IPS-15b (cell line): ENCODE measurements at regions not wholly inside any gene's neighbourhood (a gene's known extent, or its start where the extent isn't known, plus 50 kb on each side); places are given as distances from the start of the nearest gene placed in this dataset.

ENCODE experiments used
- H3K27me3 ChIP-seq: one replicate; pipeline ENCODE4 v1.6.1; 2013; ENCODE audit warnings: low read length; ENCODE audit not compliant: control insufficient read depth, insufficient read depth
- H3K36me3 ChIP-seq: one replicate; pipeline ENCODE4 v1.6.1; 2013; ENCODE audit warnings: low read length; ENCODE audit not compliant: control insufficient read depth, insufficient read depth
- H3K4me1 ChIP-seq: one replicate; pipeline ENCODE4 v1.6.1; 2013; ENCODE audit warnings: mild to moderate bottlenecking, low read length; ENCODE audit not compliant: control insufficient read depth, insufficient read depth
- H3K4me3 ChIP-seq: one replicate; pipeline ENCODE4 v1.5.1; 2013; ENCODE audit warnings: low read depth, low read length
- H3K9ac ChIP-seq: one replicate; pipeline ENCODE4 v1.6.1; 2013; ENCODE audit warnings: low read depth, mild to moderate bottlenecking, low read length
- H3K9me3 ChIP-seq: one replicate; pipeline ENCODE4 v1.6.1; 2013; ENCODE audit warnings: mild to moderate bottlenecking, low read length; ENCODE audit not compliant: control insufficient read depth, insufficient read depth

- Histone ChIP-seq H3K36me3 (no peaks in the 10 kb centered on the region), H3K9ac (no peak overlapping the region), H3K4me1 (no peaks in the 10 kb centered on the region), H3K27me3 (no peaks in the 10 kb centered on the region), H3K9me3 (no peaks in the 10 kb centered on the region), H3K4me3 (no peak overlapping the region)
These were observed 220.5 kb upstream of the CDH11 start for GRCh38 chr16:65342231-65342866.

DNA sequence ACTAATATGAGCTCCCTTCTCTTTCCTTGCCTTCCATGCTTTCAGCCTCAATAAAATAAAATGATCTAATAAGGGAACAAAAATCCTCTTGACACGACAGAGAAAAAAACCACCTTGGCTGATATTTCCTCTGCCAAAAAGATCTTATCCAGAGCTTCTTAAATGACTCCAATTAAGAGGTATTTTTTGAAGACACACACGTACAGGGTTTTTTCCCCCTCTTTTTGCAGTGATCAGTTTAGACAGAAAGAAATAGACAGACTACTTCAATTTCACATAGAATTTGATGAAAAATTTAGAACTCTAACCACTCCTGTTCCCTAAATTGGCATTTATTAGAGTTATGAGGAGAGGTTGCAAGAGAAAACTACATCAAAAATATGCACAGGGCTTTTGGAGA lies 217.2 kb upstream of the CDH11 start:
- Histone ChIP-seq H3K27me3 (no peaks in the 10 kb centered on the region), H3K4me1 (peaks cover 3% of the 10 kb centered on the region), H3K4me3 (no peak overlapping the region), H3K9me3 (no peaks in the 10 kb centered on the region), H3K36me3 (no peaks in the 10 kb centered on the region), H3K9ac (no peak overlapping the region)

DNA sequence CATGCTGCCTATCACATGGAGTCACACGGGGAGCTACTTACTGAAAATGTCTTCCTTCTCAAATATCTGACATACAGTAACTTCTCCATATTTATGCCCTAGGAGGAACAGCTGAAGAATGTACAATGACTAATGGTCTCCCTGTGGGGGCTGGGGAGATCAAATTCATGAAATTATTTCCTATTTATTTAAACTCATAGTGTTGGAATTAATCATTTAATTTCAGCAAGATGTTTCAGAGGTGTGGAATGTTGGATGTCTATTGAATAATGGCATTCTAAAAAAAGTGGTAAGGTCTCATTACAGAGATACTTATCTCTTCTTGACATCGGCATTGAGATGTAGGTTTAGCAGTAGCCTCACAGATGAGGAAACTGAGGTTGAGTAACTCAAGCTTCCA lies 214.3 kb upstream of the CDH11 start:
- H3K36me3 ChIP-seq, result no peaks in the 10 kb centered on the region
- no peak overlapping the region for H3K9ac ChIP-seq
- H3K27me3 ChIP-seq, result no peaks in the 10 kb centered on the region
- peaks cover 3% of the 10 kb centered on the region for H3K4me1 ChIP-seq
- no peak overlapping the region for H3K4me3 ChIP-seq
- no peaks in the 10 kb centered on the region for H3K9me3 ChIP-seq

DNA sequence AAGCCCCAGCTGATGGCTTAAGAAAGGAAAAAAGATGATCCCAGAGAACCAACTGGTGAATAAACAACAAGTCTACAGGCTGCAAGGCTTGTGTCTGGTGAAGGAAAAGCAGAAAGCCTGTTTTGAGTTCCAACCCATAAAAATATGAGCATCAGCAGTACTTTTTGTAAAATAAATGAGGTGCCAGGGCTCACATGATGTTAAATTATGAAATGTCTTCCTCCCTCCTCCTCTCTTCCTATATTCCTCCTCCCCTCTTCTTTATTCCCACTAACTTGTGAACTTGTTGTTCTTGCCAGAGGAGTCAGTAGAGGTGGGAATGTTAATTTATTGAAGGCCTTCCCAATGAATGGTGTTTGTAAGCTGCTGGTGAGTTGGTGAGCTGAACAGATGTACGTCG lies 212.2 kb upstream of the CDH11 start:
- Histone ChIP-seq H3K27me3 (no peaks in the 10 kb centered on the region), H3K4me1 (peaks cover 3% of the 10 kb centered on the region), H3K4me3 (no peak overlapping the region), H3K9me3 (no peaks in the 10 kb centered on the region), H3K9ac (no peak overlapping the region), H3K36me3 (no peaks in the 10 kb centered on the region)

DNA sequence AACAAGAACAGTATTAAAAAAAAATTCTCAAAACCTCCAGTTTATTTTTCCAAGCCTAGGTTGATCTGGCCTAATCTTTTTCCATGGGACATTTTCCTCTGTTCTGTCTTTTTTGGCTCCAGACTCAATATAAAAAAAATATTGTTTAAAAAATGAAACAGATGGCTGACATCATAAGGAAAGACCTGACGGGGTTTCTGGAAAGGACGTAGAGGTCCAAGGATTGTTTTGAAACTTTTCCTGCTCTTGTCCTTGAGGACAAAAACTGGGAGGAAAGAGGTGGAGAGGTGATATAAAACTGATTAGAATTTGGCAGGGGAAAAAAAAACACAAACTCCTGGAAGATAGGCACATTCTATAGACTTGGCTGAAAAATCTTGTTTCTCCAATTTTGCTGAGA lies 211.4 kb upstream of the CDH11 start:
- Histone ChIP-seq H3K27me3 (no peaks in the 10 kb centered on the region), H3K4me3 (no peak overlapping the region), H3K36me3 (no peaks in the 10 kb centered on the region), H3K9ac (no peak overlapping the region), H3K4me1 (peaks cover 3% of the 10 kb centered on the region), H3K9me3 (no peaks in the 10 kb centered on the region)

DNA sequence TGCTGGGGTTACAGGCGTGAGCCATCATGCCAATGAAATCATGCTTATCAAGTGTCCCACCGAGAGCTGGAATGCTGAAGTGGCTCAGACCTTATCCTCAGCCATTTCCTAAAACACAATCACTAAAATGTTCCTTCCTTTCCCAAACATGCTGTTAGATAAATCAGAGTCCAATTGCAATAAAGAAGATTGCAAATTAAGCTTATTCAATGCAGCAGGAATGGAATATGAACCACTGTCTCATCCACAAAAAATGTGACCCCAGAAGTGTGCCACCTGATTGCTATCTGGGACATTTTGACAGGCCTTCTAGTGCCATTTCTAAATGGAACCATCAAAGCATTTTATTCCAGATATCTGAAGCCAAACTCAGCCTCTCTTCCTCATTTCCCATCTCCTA lies 205.5 kb upstream of the CDH11 start:
- H3K9ac ChIP-seq, result no peak overlapping the region
- H3K9me3 ChIP-seq, result no peaks in the 10 kb centered on the region
- no peaks in the 10 kb centered on the region for H3K4me1 ChIP-seq
- H3K4me3 ChIP-seq, result no peak overlapping the region
- H3K36me3 ChIP-seq, result no peaks in the 10 kb centered on the region
- H3K27me3 ChIP-seq, result no peaks in the 10 kb centered on the region

DNA sequence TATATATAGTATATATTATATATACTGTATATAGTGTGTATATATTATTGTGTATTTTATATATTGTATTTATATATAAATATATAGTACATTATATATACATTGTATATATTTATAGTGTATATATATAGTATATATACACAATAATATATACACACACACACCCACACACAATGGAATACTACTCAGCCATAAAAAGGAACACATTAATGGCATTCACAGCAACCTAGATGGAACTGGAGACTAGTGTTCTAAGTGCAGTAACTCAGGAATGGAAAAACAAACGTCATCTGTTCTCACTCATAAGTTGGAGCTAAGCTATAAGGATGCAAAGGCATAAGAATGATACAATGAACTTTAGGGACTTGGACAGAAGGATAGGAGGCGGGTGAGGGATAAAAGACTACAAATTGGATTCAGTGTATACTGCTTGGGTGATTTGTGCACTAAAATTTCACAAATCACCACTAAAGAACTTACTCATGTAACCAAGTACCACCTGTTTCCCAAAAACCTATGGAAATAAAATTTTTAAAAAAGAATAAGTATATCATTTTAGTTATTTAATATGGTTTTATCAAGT lies 201.9 kb upstream of the CDH11 start:
- H3K36me3 ChIP-seq, result no peaks in the 10 kb centered on the region
- H3K9ac ChIP-seq, result no peak overlapping the region
- H3K4me1 ChIP-seq, result peaks cover 5% of the 10 kb centered on the region
- H3K4me3 ChIP-seq, result no peak overlapping the region
- H3K9me3 ChIP-seq, result no peaks in the 10 kb centered on the region
- H3K27me3 ChIP-seq, result no peaks in the 10 kb centered on the region

DNA sequence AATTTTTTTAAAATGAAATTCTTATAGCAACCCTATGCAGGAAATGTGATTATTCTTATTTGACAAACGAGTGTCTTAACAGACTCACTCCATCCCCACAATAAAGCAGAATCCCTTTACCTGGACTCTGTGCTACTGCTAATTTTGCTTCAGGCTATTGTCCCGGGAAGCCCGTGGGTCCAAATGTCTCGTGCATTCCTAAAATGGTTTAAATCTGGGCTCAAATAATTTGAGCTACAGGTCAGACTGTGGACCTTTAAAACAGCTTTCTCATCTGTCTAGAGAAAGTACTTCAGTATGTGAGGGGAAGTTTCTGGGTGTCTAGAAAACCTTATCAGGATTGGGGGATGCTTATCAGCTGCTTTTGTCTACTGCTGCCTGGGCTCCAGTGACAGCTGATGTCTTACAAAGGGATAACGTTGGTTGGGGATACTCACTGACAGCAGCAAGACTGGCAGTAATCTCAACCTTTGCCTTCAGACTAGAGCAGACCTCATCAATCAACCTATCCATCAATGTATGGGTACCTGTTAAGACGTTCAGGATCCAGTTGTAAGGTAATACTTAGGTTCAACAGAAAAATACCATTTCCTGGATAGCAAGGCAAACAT lies 197.9 kb upstream of the CDH11 start:
- H3K27me3 ChIP-seq, result no peaks in the 10 kb centered on the region
- no peak overlapping the region for H3K4me3 ChIP-seq
- no peaks in the 10 kb centered on the region for H3K9me3 ChIP-seq
- no peaks in the 10 kb centered on the region for H3K36me3 ChIP-seq
- H3K9ac ChIP-seq, result no peak overlapping the region
- peaks cover 13% of the 10 kb centered on the region for H3K4me1 ChIP-seq

DNA sequence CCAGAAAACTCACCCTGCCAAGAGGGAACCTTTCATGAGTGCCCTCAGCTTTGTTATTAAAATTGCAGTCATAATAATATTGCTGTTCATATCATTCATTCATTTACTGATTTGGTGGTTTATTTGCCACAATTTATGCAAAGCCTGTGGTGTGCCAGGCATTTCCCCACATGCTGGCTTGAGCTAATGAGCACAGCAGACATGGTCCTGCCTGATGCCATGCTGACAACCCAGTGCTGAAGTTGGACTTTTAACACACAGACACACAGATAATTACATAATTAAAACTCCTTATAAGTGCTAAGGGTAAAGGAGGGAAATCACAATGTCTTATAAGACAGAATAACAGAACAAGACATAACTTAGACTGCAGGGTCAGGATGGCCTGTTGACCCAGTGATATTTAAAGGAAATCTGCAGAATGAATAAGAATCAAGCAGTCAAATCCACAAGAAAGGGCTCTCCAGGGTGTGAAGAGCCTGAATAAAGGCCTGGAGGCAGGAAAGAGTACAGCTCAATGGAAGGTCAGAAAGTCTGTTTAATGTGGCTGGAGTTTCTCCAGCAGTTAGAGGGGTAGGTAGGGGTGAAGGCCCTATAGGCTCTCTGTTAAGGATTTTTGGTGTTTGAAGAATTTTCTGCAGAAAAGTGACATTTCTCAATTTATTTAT lies 196.9 kb upstream of the CDH11 start:
- Histone ChIP-seq H3K4me1 (peaks cover 13% of the 10 kb centered on the region), H3K9me3 (no peaks in the 10 kb centered on the region), H3K27me3 (no peaks in the 10 kb centered on the region), H3K9ac (no peak overlapping the region), H3K4me3 (no peak overlapping the region), H3K36me3 (no peaks in the 10 kb centered on the region)

- peak overlapping the region; percentile 27 for H3K4me3 ChIP-seq
- no peak overlapping the region for H3K9ac ChIP-seq
- no peaks in the 10 kb centered on the region for H3K36me3 ChIP-seq
- no peaks in the 10 kb centered on the region for H3K27me3 ChIP-seq
- H3K9me3 ChIP-seq, result no peaks in the 10 kb centered on the region
- peaks cover 13% of the 10 kb centered on the region for H3K4me1 ChIP-seq
These were observed 196.3 kb upstream of the CDH11 start for GRCh38 chr16:65318138-65318537.

DNA sequence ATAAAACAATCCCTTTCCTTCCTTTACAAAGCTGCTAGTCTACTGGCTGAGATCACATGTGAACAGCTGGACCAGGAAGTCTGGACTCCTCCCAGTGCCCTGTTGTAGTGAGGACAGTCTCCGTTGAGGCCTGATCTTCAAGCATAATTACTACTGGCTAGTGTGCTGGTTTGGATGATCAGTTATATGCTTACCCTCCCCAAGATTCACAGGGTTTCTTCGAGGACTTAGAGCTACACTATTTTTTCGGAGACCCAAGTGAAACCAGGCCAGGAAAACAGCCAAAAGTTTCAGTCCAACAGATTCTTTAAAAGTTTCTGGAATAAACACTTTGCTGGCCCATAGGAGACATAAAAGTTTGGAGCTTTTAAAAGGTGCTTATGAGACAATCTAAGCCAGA lies 194.9 kb upstream of the CDH11 start:
- H3K9ac ChIP-seq, result no peak overlapping the region
- H3K36me3 ChIP-seq, result no peaks in the 10 kb centered on the region
- H3K4me3 ChIP-seq, result no peak overlapping the region
- no peaks in the 10 kb centered on the region for H3K9me3 ChIP-seq
- H3K4me1 ChIP-seq, result peaks cover 13% of the 10 kb centered on the region
- H3K27me3 ChIP-seq, result no peaks in the 10 kb centered on the region
